Mucosa of descending colon (tissue), 3 donors: ENCODE measurements at regions not wholly inside any gene's neighbourhood (a gene's known extent, or its start where the extent isn't known, plus 50 kb on each side); places are given as distances from the start of the nearest gene placed in this dataset.

Experiments
- ATAC-seq: fragments of 200-7000 bp; cut with Tn5 transposase; one replicate; pipeline ENCODE4 v1.9.1; 2020; ENCODE audit warnings: mild to moderate bottlenecking, moderate library complexity
- DNase-seq, 3 donors: peaks; one replicate each; pipeline ENCODE4 v3.0.0-alpha.2; 2020
- H3K36me3 ChIP-seq: fragments of 200-600 bp; one replicate; pipeline ENCODE4 v1.8.0; 2021; ENCODE audit warnings: low read depth, mild to moderate bottlenecking
- H3K4me1 ChIP-seq: fragments of 200-600 bp; one replicate; pipeline ENCODE4 v1.8.0; 2021; ENCODE audit warnings: low read depth, mild to moderate bottlenecking
- H3K4me3 ChIP-seq: fragments of 200-600 bp; one replicate; pipeline ENCODE4 v1.8.0; 2021; ENCODE audit warnings: mild to moderate bottlenecking
- H3K9me3 ChIP-seq: fragments of 200-600 bp; one replicate; pipeline ENCODE4 v1.8.0; 2021; ENCODE audit warnings: mild to moderate bottlenecking
- intact Hi-C, 2 donors: fragments of 100-400 bp; cut with DNase I in 1 of 2; cut with micrococcal nuclease in 1 of 2; formaldehyde crosslinking; loops; one replicate each; pipeline versions ENCODE4 v1.11.0 to v1.11.1; 2022; cut with DNase I, micrococcal nuclease
- TF ChIP-seq, protein P1 (sequence below): fragments of 200-600 bp; IDR thresholded peaks from one replicate; pipeline ENCODE4 v1.8.0; 2022; ENCODE audit warnings: antibody characterized with exemption, mild to moderate bottlenecking
- donor health status: DM: no; HTN: no; CAD: no; lungs with moderate emphysema.
- donor health status: DM: no; HTN: no; CAD: no.
- donor health status: DM: no; HTN: yes; CAD: no.

DNA sequence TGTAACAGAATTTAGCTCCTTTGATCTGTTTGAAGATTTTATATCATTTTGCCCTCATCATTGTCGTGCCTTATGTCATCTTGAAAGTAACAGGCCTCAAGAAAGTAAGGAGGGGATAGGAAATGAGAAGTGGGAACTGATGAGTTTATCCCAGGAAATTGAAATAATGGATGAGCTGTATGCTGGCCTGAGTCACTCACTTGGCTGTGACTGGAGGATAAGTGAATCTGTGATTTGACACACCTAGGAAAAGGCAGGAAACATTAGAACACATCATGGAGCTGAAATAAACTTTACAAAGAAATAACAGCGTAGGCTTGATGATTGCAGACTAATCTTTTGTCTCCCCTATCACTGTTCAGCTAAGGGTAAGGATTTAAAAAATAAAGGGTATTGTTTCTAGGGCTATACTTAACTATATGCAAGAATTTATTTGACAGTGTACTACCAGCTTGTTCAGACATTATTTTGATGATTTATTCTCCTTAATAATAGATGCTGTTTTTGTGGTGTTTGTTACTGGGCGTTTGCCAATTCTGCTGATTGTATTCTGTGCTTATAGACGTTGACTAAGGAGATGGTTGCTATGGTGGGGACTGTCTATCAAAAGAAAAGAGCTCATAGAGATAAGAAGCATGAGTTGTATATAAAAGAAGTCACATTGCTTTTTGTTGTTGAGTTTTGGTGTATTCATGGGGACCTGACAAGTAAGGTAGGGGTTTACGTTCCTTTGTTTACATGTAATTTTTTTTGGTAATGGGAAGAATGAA, 105.6 kb upstream of the ROPN1 start:
- Histone ChIP-seq H3K36me3 (no peaks in the 10 kb centered on the region), H3K9me3 (no peaks in the 10 kb centered on the region), H3K4me1 (no peaks in the 10 kb centered on the region), H3K4me3 (no peak overlapping the region)
- TF ChIP-seq, protein P1, sequence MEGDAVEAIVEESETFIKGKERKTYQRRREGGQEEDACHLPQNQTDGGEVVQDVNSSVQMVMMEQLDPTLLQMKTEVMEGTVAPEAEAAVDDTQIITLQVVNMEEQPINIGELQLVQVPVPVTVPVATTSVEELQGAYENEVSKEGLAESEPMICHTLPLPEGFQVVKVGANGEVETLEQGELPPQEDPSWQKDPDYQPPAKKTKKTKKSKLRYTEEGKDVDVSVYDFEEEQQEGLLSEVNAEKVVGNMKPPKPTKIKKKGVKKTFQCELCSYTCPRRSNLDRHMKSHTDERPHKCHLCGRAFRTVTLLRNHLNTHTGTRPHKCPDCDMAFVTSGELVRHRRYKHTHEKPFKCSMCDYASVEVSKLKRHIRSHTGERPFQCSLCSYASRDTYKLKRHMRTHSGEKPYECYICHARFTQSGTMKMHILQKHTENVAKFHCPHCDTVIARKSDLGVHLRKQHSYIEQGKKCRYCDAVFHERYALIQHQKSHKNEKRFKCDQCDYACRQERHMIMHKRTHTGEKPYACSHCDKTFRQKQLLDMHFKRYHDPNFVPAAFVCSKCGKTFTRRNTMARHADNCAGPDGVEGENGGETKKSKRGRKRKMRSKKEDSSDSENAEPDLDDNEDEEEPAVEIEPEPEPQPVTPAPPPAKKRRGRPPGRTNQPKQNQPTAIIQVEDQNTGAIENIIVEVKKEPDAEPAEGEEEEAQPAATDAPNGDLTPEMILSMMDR = no peak
- DNase-seq (no peak), ATAC-seq (no peak)
- intact Hi-C loops = no loop called here

DNA sequence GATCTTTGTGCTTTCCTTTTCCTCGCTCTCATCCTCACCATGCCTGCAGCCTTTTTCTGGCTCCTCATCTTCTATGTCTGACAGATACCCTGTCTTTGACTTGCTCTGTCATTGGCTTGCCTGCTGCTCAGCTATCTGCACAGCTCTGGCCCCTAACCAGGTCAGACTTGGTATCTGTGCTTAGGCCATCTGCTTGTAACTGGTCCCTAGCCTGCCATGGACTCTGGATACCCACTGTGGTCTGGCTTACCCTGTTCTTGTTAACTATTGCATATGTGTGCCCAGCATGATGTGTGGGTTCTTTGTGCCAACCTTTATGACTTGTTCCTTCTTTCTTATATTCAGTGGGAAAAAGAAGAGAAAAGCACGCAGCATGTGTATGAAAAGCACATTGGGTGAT, 109.7 kb upstream of the ROPN1 start:
- DNase-seq (no peak), ATAC-seq (no peak)
- intact Hi-C loops = no loop called here
- no peaks in the 10 kb centered on the region for H3K9me3 ChIP-seq
- no peak overlapping the region for H3K4me3 ChIP-seq
- no peaks in the 10 kb centered on the region for H3K4me1 ChIP-seq
- H3K36me3 ChIP-seq = no peaks in the 10 kb centered on the region
- TF ChIP-seq, protein P1 = no peak

DNA sequence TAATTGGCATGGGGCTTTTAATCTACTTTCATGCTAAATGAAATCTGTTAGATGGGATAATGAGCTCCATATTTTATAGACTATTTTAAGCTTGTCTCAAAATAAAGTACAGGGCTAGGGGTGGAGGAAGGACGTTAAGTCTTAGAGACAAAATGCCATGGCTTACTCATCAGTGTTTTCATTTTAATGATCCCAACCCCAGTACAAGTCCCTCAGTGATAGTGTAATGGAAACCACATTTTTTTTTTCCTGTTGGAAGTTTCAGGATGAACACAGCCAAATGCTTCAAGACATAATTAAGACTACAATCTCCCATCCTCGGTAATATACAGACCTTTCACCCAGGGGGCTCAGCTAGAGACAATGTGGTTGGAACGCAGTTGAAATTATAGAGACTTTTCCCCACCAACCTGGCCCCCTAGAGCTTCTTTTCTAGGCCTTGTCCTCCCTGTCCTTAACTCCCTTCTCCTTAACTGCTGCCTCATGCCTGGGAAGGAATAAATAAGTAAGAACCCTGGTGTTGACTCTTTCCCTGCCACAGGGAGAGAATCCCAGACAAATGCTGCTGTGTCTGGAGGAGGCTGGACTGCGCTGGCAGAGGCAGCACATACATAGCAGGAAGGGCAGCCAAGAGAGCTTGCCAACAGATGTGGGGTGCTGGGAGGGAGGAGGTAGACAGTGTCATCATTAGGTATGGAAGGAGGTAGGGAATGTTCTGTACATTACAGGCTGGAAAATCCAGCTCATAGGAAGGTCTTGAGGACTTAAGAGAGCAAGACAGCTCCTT, 115.4 kb upstream of the ROPN1 start:
- H3K9me3 ChIP-seq = no peaks in the 10 kb centered on the region
- no peak for ATAC-seq
- TF ChIP-seq, protein P1 = no peak
- DNase-seq = no peak
- no peak overlapping the region for H3K4me3 ChIP-seq
- intact Hi-C loops = no loop called here
- H3K36me3 ChIP-seq = no peaks in the 10 kb centered on the region
- H3K4me1 ChIP-seq = no peaks in the 10 kb centered on the region

DNA sequence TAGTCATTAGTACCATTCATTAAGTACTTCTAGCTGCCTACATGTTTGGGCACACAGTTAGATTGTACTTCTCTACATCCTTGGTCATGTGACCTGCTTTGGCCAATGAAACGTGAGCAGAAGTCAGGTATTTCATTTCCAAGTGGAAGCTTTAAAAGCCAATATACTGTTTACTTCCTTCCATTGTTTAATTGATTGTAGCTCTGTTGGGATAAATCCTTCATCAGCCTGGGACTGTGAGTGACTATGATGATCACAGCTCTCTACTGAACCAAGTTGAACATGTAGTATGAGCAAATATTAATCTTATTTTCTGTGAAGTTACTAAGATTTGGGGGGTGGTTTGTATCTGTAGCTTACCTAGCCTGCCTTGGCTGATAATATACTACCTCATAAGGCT, 116.5 kb upstream of the ROPN1 start:
- ATAC-seq (no peak), DNase-seq (no peak)
- no peaks in the 10 kb centered on the region for H3K4me1 ChIP-seq
- intact Hi-C loops = no loop called here
- H3K36me3 ChIP-seq = no peaks in the 10 kb centered on the region
- H3K4me3 ChIP-seq = no peak overlapping the region
- TF ChIP-seq, protein P1 = no peak
- H3K9me3 ChIP-seq = no peaks in the 10 kb centered on the region

GRCh38 chr3:124113485-124113884, 121.6 kb upstream of the ROPN1 start:
- Histone ChIP-seq H3K4me3 (no peak overlapping the region), H3K9me3 (no peaks in the 10 kb centered on the region), H3K36me3 (no peaks in the 10 kb centered on the region), H3K4me1 (no peaks in the 10 kb centered on the region)
- TF ChIP-seq, protein P1 = no peak
- intact Hi-C loops = no loop called here
- DNase-seq (no peak), ATAC-seq (peak; percentile 13)
